ENCODE measurements at regions not wholly inside any gene's neighbourhood (a gene's known extent, or its start where the extent isn't known, plus 50 kb on each side); places are given as distances from the start of the nearest gene placed in this dataset.

- TF ChIP-seq NFIC (IDR thresholded peaks at IDR 0.05), result no peak
- TF ChIP-seq FOXM1 (IDR thresholded peaks at IDR 0.05; ENCODE audit: borderline replicate concordance, low read depth), result no peak
- no peak for TF ChIP-seq RAD21 (IDR thresholded peaks at IDR 0.05; ENCODE audit: low read depth)
- TF ChIP-seq EP300 (IDR thresholded peaks at IDR 0.05; ENCODE audit: borderline replicate concordance), result no peak
- TF ChIP-seq CEBPB (IDR thresholded peaks at IDR 0.05), result no peak
- TF ChIP-seq TAF1 (IDR thresholded peaks at IDR 0.05; ENCODE audit: low read depth), result no peak
- no peak for TF ChIP-seq ZBTB7A (IDR thresholded peaks at IDR 0.05; ENCODE audit: low read depth)
- TF ChIP-seq, protein P1, sequence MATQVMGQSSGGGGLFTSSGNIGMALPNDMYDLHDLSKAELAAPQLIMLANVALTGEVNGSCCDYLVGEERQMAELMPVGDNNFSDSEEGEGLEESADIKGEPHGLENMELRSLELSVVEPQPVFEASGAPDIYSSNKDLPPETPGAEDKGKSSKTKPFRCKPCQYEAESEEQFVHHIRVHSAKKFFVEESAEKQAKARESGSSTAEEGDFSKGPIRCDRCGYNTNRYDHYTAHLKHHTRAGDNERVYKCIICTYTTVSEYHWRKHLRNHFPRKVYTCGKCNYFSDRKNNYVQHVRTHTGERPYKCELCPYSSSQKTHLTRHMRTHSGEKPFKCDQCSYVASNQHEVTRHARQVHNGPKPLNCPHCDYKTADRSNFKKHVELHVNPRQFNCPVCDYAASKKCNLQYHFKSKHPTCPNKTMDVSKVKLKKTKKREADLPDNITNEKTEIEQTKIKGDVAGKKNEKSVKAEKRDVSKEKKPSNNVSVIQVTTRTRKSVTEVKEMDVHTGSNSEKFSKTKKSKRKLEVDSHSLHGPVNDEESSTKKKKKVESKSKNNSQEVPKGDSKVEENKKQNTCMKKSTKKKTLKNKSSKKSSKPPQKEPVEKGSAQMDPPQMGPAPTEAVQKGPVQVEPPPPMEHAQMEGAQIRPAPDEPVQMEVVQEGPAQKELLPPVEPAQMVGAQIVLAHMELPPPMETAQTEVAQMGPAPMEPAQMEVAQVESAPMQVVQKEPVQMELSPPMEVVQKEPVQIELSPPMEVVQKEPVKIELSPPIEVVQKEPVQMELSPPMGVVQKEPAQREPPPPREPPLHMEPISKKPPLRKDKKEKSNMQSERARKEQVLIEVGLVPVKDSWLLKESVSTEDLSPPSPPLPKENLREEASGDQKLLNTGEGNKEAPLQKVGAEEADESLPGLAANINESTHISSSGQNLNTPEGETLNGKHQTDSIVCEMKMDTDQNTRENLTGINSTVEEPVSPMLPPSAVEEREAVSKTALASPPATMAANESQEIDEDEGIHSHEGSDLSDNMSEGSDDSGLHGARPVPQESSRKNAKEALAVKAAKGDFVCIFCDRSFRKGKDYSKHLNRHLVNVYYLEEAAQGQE (IDR thresholded peaks at IDR 0.05; ENCODE audit: low read depth), result no peak
- no peak for TF ChIP-seq CREB1 (IDR thresholded peaks at IDR 0.05; ENCODE audit: low read depth)
- TF ChIP-seq, protein P2, sequence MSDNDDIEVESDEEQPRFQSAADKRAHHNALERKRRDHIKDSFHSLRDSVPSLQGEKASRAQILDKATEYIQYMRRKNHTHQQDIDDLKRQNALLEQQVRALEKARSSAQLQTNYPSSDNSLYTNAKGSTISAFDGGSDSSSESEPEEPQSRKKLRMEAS (IDR thresholded peaks at IDR 0.05), result no peak
- TF ChIP-seq TEAD4 (IDR thresholded peaks at IDR 0.05), result no peak
- no peak for TF ChIP-seq TCF12 (IDR thresholded peaks at IDR 0.05; ENCODE audit: low read depth)
- no peak for TF ChIP-seq YY1 (IDR thresholded peaks at IDR 0.05; ENCODE audit: low read depth)
These were observed 346.6 kb upstream of the RUNX1 start for GRCh38 chr21:35395728-35396127.

All from Ishikawa (cell line).